Erythroblast (primary cell): ENCODE measurements at regions not wholly inside any gene's neighbourhood (a gene's known extent, or its start where the extent isn't known, plus 50 kb on each side); places are given as distances from the start of the nearest gene placed in this dataset.
A peak's percentile ranks its signal among the peaks of the same experiment; 100 is the strongest.

Source experiments
- DNase-seq, 2 experiments: peaks; one replicate each; lab custom pipeline; 2025; lab: John Stamatoyannopoulos, UW
- GATA1 ChIP-seq: IDR thresholded peaks from 2 replicates; pipeline ENCODE4 v1.6.1; 2011; ENCODE audit warnings: low read depth, mild to moderate bottlenecking, control low read depth, low read length, moderate library complexity
- POLR2A ChIP-seq: IDR thresholded peaks from 2 replicates; pipeline ENCODE4 v1.6.1; 2011; ENCODE audit warnings: mild to moderate bottlenecking, low read length

- no peak for DNase-seq
- TF ChIP-seq GATA1: no peak
- TF ChIP-seq POLR2A: no peak
Measured at GRCh38 chr12:41709463-41710285, 435.0 kb downstream of the GXYLT1 start.

- DNase-seq: no peak
- TF ChIP-seq GATA1: no peak
- no peak for TF ChIP-seq POLR2A
Measured at GRCh38 chr12:41709012-41709411, 435.7 kb downstream of the GXYLT1 start.

- no peak for TF ChIP-seq GATA1
- TF ChIP-seq POLR2A: no peak
- no peak for DNase-seq
Measured at GRCh38 chr12:41706376-41706775, 438.3 kb downstream of the GXYLT1 start.

- TF ChIP-seq GATA1: no peak
- TF ChIP-seq POLR2A: no peak
- DNase-seq: peak; percentile 76 to 78
Measured at GRCh38 chr12:41701943-41702601, 442.6 kb downstream of the GXYLT1 start.

- DNase-seq: no peak
- TF ChIP-seq GATA1 (no peak), POLR2A (no peak)
Measured at GRCh38 chr12:41700940-41701339, 443.7 kb downstream of the GXYLT1 start.

GRCh38 chr12:41699658-41700057 is 445.0 kb downstream of the GXYLT1 start:
- DNase-seq: no peak
- TF ChIP-seq POLR2A: no peak
- no peak for TF ChIP-seq GATA1

GRCh38 chr12:41697161-41697560 is 447.5 kb downstream of the GXYLT1 start:
- DNase-seq: no peak
- TF ChIP-seq POLR2A: no peak
- no peak for TF ChIP-seq GATA1

- TF ChIP-seq POLR2A: no peak
- TF ChIP-seq GATA1: no peak
- DNase-seq: peak; percentile 12 to 31
Measured at GRCh38 chr12:41684997-41685396, 459.7 kb downstream of the GXYLT1 start.

- no peak for DNase-seq
Measured at GRCh38 chr12:41683513-41684240, 461.0 kb downstream of the GXYLT1 start.

GRCh38 chr12:41683023-41683422 is 461.7 kb downstream of the GXYLT1 start:
- DNase-seq: no peak
- TF ChIP-seq GATA1 (no peak), POLR2A (no peak)

More at GRCh38 chr12:41683513-41684240, 461.0 kb downstream of the GXYLT1 start:
- no peak for TF ChIP-seq GATA1

- TF ChIP-seq POLR2A: no peak
- no peak for TF ChIP-seq GATA1
Measured at GRCh38 chr12:41681898-41682297, 462.8 kb downstream of the GXYLT1 start.

GRCh38 chr12:41680155-41680554 is 464.5 kb downstream of the GXYLT1 start:
- DNase-seq: no peak
- TF ChIP-seq GATA1 (no peak), POLR2A (no peak)

More at GRCh38 chr12:41681898-41682297, 462.8 kb downstream of the GXYLT1 start:
- DNase-seq: no peak

- peak; percentile 13 to 21 for DNase-seq
- no peak for TF ChIP-seq POLR2A
- no peak for TF ChIP-seq GATA1
Measured at GRCh38 chr12:41663598-41664265, 475.6 kb downstream of the PDZRN4 start.

- TF ChIP-seq POLR2A (no peak), GATA1 (no peak)
- no peak for DNase-seq
Measured at GRCh38 chr12:41661141-41661765, 473.1 kb downstream of the PDZRN4 start.
